ENCODE measurements at regions not wholly inside any gene's neighbourhood (a gene's known extent, or its start where the extent isn't known, plus 50 kb on each side); places are given as distances from the start of the nearest gene placed in this dataset.

GRCh38 chr5:8516356-8516755 is 647.4 kb downstream of the MTRR start:
- Histone ChIP-seq H3K27me3 (replicated peaks; ENCODE audit: insufficient read depth) (no peaks in the 10 kb centered on the region), H3K4me1 (ENCODE audit: control insufficient read depth in 1 of 2, low read depth in 2 of 2) (no peaks in the 10 kb centered on the region), H3K9me3 (no peaks in the 10 kb centered on the region), H3K36me3 (no peaks in the 10 kb centered on the region), H3K27ac (no peak overlapping the region), H3K4me3 (no peak overlapping the region)
- TF ChIP-seq CTCF (IDR thresholded peaks at IDR 0.05): no peak
- DNase-seq (ENCODE audit: low spot score) (no peak), ATAC-seq (ENCODE audit: insufficient number of reproducible peaks, low FRiP score, low read depth) (no peak)

GRCh38 chr5:8517456-8517855 is 648.5 kb downstream of the MTRR start:
- Histone ChIP-seq H3K4me1 (ENCODE audit: control insufficient read depth in 1 of 2, low read depth in 2 of 2) (no peaks in the 10 kb centered on the region), H3K27ac (no peak overlapping the region), H3K27me3 (replicated peaks; ENCODE audit: insufficient read depth) (no peaks in the 10 kb centered on the region), H3K4me3 (no peak overlapping the region), H3K36me3 (no peaks in the 10 kb centered on the region), H3K9me3 (no peaks in the 10 kb centered on the region)
- ATAC-seq (ENCODE audit: insufficient number of reproducible peaks, low FRiP score, low read depth) (no peak), DNase-seq (ENCODE audit: low spot score) (no peak)
- no peak for TF ChIP-seq CTCF (IDR thresholded peaks at IDR 0.05)

GRCh38 chr5:8520917-8521316 is 652.0 kb downstream of the MTRR start:
- Histone ChIP-seq H3K27ac (no peak overlapping the region), H3K9me3 (no peaks in the 10 kb centered on the region), H3K27me3 (replicated peaks; ENCODE audit: insufficient read depth) (no peaks in the 10 kb centered on the region), H3K4me1 (ENCODE audit: control insufficient read depth in 1 of 2, low read depth in 2 of 2) (no peaks in the 10 kb centered on the region), H3K36me3 (no peaks in the 10 kb centered on the region), H3K4me3 (no peak overlapping the region)
- ATAC-seq (ENCODE audit: insufficient number of reproducible peaks, low FRiP score, low read depth) (no peak), DNase-seq (ENCODE audit: low spot score) (no peak)
- TF ChIP-seq CTCF (IDR thresholded peaks at IDR 0.05): no peak

GRCh38 chr5:8521991-8522390 is 653.0 kb downstream of the MTRR start:
- no peak overlapping the region for H3K4me3 ChIP-seq
- TF ChIP-seq CTCF (IDR thresholded peaks at IDR 0.05): no peak
- no peaks in the 10 kb centered on the region for H3K36me3 ChIP-seq
- H3K27ac ChIP-seq: no peak overlapping the region
- H3K4me1 ChIP-seq (ENCODE audit: control insufficient read depth in 1 of 2, low read depth in 2 of 2): no peaks in the 10 kb centered on the region
- DNase-seq (ENCODE audit: low spot score) (no peak), ATAC-seq (ENCODE audit: insufficient number of reproducible peaks, low FRiP score, low read depth) (no peak)
- no peaks in the 10 kb centered on the region for H3K27me3 ChIP-seq (replicated peaks; ENCODE audit: insufficient read depth)
- no peaks in the 10 kb centered on the region for H3K9me3 ChIP-seq

- Histone ChIP-seq H3K4me3 (no peak overlapping the region), H3K9me3 (no peaks in the 10 kb centered on the region), H3K36me3 (no peaks in the 10 kb centered on the region), H3K27ac (no peak overlapping the region), H3K4me1 (ENCODE audit: control insufficient read depth in 1 of 2, low read depth in 2 of 2) (no peaks in the 10 kb centered on the region), H3K27me3 (replicated peaks; ENCODE audit: insufficient read depth) (no peaks in the 10 kb centered on the region)
- ATAC-seq (ENCODE audit: insufficient number of reproducible peaks, low FRiP score, low read depth): no peak
- DNase-seq (ENCODE audit: low spot score): no peak
- no peak for TF ChIP-seq CTCF (IDR thresholded peaks at IDR 0.05)
Observed at GRCh38 chr5:8522646-8523045, 653.7 kb downstream of the MTRR start.

Data from thoracic aorta (tissue), 2 donors.